Nephron (organoid): ENCODE measurements at regions not wholly inside any gene's neighbourhood (a gene's known extent, or its start where the extent isn't known, plus 50 kb on each side); places are given as distances from the start of the nearest gene placed in this dataset.

Experiments
- H3K27ac Mint-ChIP-seq, 3 experiments: 2 replicates each; pipeline ENCODE4 v1.8.0; 2020; ENCODE audit warnings: mixed read lengths in 3 of 3, mild to moderate bottlenecking in 2 of 3, moderate library complexity in 1 of 3
- H3K27me3 Mint-ChIP-seq: 2 replicates; pipeline ENCODE4 v1.8.0; 2021; ENCODE audit warnings: low read depth, mild to moderate bottlenecking, moderate library complexity, mixed read lengths
- H3K36me3 Mint-ChIP-seq: 2 replicates; pipeline ENCODE4 v1.8.0; 2020; ENCODE audit warnings: low read depth, mixed read lengths
- H3K4me1 Mint-ChIP-seq: 2 replicates; pipeline ENCODE4 v1.8.0; 2020; ENCODE audit warnings: mixed read lengths
- H3K4me3 Mint-ChIP-seq, 3 experiments: 2 replicates each; pipeline ENCODE4 v1.8.0; 2020; ENCODE audit warnings: mild to moderate bottlenecking in 3 of 3, mixed read lengths in 3 of 3, moderate library complexity in 2 of 3
- H3K9me3 Mint-ChIP-seq: 2 replicates; pipeline ENCODE4 v1.8.0; 2020; ENCODE audit warnings: mixed read lengths
- CTCF ChIP-seq, 3 experiments: fragments of 200-600 bp; sonication (generic); IDR thresholded peaks; one replicate each; pipeline ENCODE4 v1.5.0; 2021; ENCODE audit warnings: antibody characterized with exemption in 3 of 3; ENCODE audit not compliant: unreplicated experiment in 3 of 3

DNA sequence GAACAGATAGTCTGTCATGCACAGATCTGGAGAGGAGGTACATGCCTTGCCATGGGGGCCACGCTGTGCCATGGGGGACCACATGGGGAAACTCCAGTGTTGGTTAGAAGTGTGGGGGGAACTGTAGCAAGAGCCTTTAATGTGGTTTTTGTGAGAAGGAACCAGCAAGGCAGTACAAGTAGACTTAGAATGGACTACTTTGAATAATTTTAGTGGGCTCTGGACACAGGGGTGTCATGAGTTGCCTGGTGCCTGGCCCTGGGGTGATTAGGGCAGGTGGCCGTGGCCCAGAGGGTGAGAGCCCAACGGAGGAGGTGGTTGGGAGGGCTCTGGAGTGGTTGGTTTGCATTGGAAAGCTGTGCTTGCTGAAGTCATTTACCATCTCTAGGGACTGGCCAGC lies 77.2 kb downstream of the CXCL12 start:
- no peak overlapping the region for H3K4me3 Mint-ChIP-seq
- H3K36me3 Mint-ChIP-seq = no peaks in the 10 kb centered on the region
- no peak for TF ChIP-seq CTCF (IDR thresholded peaks at IDR 0.05; ENCODE audit: unreplicated experiment in 3 of 3)
- H3K27ac Mint-ChIP-seq = no peak overlapping the region
- peaks cover 23% of the 10 kb centered on the region for H3K4me1 Mint-ChIP-seq
- H3K9me3 Mint-ChIP-seq = peaks cover 11% of the 10 kb centered on the region
- peaks cover 25% of the 10 kb centered on the region for H3K27me3 Mint-ChIP-seq

DNA sequence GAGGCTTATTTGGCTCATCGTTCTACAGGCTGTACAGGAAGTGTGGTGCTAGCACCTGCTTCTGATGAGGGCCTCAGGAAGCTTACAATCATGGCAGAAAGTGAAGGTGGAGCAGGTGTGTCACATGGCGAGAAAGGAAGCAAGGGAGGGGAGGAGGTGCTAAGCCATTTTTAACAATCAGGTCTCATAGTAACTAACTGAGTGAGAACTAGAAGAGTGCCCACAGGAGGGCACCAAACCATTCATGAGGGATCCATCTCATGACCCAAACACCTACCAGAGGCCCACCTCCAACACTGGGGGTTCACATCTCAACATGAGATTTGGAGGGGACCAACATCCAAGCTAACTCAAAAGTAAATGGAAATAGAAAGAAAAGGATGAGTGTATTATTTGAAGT lies 78.1 kb downstream of the CXCL12 start:
- no peak overlapping the region for H3K27ac Mint-ChIP-seq
- no peaks in the 10 kb centered on the region for H3K36me3 Mint-ChIP-seq
- peaks cover 19% of the 10 kb centered on the region for H3K27me3 Mint-ChIP-seq
- peaks cover 14% of the 10 kb centered on the region for H3K4me1 Mint-ChIP-seq
- H3K9me3 Mint-ChIP-seq = peaks cover 11% of the 10 kb centered on the region
- peak in 1 of 3 experiments; percentile 17 for TF ChIP-seq CTCF (IDR thresholded peaks at IDR 0.05; ENCODE audit: unreplicated experiment in 3 of 3)
- no peak overlapping the region for H3K4me3 Mint-ChIP-seq

GRCh38 chr10:44306147-44306710 lies 78.7 kb downstream of the CXCL12 start:
- H3K4me3 Mint-ChIP-seq = no peak overlapping the region
- H3K9me3 Mint-ChIP-seq = peaks cover 11% of the 10 kb centered on the region
- peaks cover 15% of the 10 kb centered on the region for H3K27me3 Mint-ChIP-seq
- peaks cover 11% of the 10 kb centered on the region for H3K4me1 Mint-ChIP-seq
- H3K27ac Mint-ChIP-seq = no peak overlapping the region
- no peaks in the 10 kb centered on the region for H3K36me3 Mint-ChIP-seq
- TF ChIP-seq CTCF (IDR thresholded peaks at IDR 0.05; ENCODE audit: unreplicated experiment in 3 of 3) = no peak

DNA sequence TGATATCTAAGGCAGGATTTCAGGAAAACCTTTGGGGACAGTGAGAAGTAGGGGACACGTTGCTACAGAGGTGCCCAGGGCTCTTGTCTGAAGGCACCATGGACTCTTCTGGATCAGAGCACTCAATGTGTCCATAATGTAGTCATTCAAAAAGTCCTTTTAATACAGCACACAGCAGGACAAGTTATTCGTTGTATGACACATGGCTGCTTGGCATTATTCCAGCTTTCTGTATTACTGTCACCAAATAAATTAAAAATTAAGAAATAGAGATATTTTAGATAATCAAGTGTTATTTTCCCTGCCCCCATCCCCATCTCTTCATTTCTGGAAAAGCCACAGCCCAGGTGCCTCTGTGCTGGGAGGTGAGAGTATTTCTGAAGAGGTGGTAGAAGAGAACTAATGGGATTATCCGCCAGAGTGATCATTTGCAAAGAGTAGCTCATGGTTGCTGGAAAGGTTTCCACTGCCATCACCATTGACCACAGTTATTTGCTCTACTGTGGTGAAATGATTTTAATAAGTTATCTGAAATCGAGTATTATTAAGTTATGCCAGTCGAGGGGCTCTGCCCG lies 83.0 kb downstream of the CXCL12 start:
- Mint-ChIP-seq H3K4me3 (no peak overlapping the region), H3K9me3 (peaks cover 11% of the 10 kb centered on the region), H3K27me3 (peaks cover 8% of the 10 kb centered on the region), H3K4me1 (peaks cover 6% of the 10 kb centered on the region), H3K36me3 (no peaks in the 10 kb centered on the region), H3K27ac (no peak overlapping the region)
- TF ChIP-seq CTCF (IDR thresholded peaks at IDR 0.05; ENCODE audit: unreplicated experiment in 3 of 3) = no peak

GRCh38 chr10:44300666-44301649 lies 83.9 kb downstream of the CXCL12 start:
- Mint-ChIP-seq H3K27ac (no peak overlapping the region), H3K36me3 (no peaks in the 10 kb centered on the region), H3K27me3 (peaks cover 8% of the 10 kb centered on the region), H3K4me3 (peak overlapping the region in 1 of 3 experiments; percentile 31), H3K9me3 (peaks cover 11% of the 10 kb centered on the region), H3K4me1 (peaks cover 6% of the 10 kb centered on the region)
- no peak for TF ChIP-seq CTCF (IDR thresholded peaks at IDR 0.05; ENCODE audit: unreplicated experiment in 3 of 3)
